Endothelial cell of umbilical vein (primary cell): ENCODE measurements at regions not wholly inside any gene's neighbourhood (a gene's known extent, or its start where the extent isn't known, plus 50 kb on each side); places are given as distances from the start of the nearest gene placed in this dataset.

ENCODE experiments used
- BruUV-seq: library from RNA; stranded (reverse); fragments of 400-500 nt; replicated peaks from 2 replicates; lab custom pipeline; 2021; lab: Mats Ljungman, UMichigan
- CTCF ChIA-PET: fragments of 300-600, 350-600 bp; sonication (Branson Sonifier 250); formaldehyde crosslinking; loops from one replicate; lab custom pipeline; 2021; ENCODE audit warnings: antibody characterized with exemption, inconsistent platforms; lab: Charles Lee
- POLR2A ChIA-PET: fragments of 300-600, 350-600 bp; sonication (Branson Sonifier 250); formaldehyde crosslinking; loops from one replicate; lab custom pipeline; 2021; ENCODE audit warnings: antibody characterized with exemption, inconsistent platforms; lab: Charles Lee
- DNase-seq: peaks from one replicate; pipeline ENCODE4 v3.0.0-alpha.2; 2011; ENCODE audit warnings: low read depth, low spot score
- FAIRE-seq: peaks from 2 replicates; lab custom pipeline; 2011; peaks lifted over from hg19 to GRCh38; lab: Jason Lieb, UNC
- H2AFZ ChIP-seq: 2 replicates; pipeline ENCODE4 v1.6.0; 2012; ENCODE audit warnings: low read depth, low read length, control low read depth, inconsistent platforms
- H3K27ac ChIP-seq: 2 replicates; pipeline ENCODE4 v1.5.1; 2011; ENCODE audit warnings: low read depth, mild to moderate bottlenecking, control low read depth, low read length, moderate library complexity; ENCODE audit not compliant: insufficient read depth
- H3K27me3 ChIP-seq, 2 experiments: 2 replicates each; pipeline versions ENCODE4 v1.6.0 to v1.6.1; 2011; ENCODE audit warnings: low read length in 2 of 2, mixed read lengths in 1 of 2; ENCODE audit not compliant: control insufficient read depth in 2 of 2, insufficient read depth in 2 of 2
- H3K36me3 ChIP-seq, 2 experiments: 2 replicates in 1 of 2; 3 replicates in 1 of 2; pipeline ENCODE4 v1.5.1; 2011; ENCODE audit warnings: low read length in 2 of 2, mild to moderate bottlenecking in 1 of 2, moderate library complexity in 1 of 2; ENCODE audit not compliant: control insufficient read depth in 2 of 2, insufficient read depth in 2 of 2; ENCODE audit errors: extremely low read depth in 1 of 2
- H3K4me1 ChIP-seq: 3 replicates; pipeline ENCODE4 v1.5.1; 2011; ENCODE audit warnings: mild to moderate bottlenecking, low read length; ENCODE audit not compliant: control insufficient read depth, insufficient read depth; ENCODE audit errors: extremely low read depth
- H3K4me2 ChIP-seq: 2 replicates; pipeline ENCODE4 v1.6.1; 2011; ENCODE audit warnings: low read length, control low read depth, mixed read lengths; ENCODE audit not compliant: insufficient read depth
- H3K4me3 ChIP-seq, 3 experiments: fragments of 200-600 bp in 1 of 3; sonication (generic), shearing (Covaris generic) in 1 of 3; replicated peaks in 1 of 3; 2 replicates each; pipeline ENCODE4 v1.5.1; 2011 to 2016; ENCODE audit warnings: control low read depth in 3 of 3, low read length in 3 of 3, mild to moderate bottlenecking in 2 of 3, inconsistent platforms in 1 of 3, low read depth in 1 of 3, moderate library complexity in 1 of 3; ENCODE audit not compliant: insufficient read depth in 1 of 3
- H3K79me2 ChIP-seq: 2 replicates; pipeline ENCODE4 v1.6.0; 2012; ENCODE audit warnings: low read length, inconsistent platforms; ENCODE audit not compliant: control insufficient read depth, insufficient read depth
- H3K9ac ChIP-seq: replicated peaks from 2 replicates; pipeline ENCODE3; 2011; ENCODE audit warnings: low read length, control low read depth; ENCODE audit not compliant: insufficient read depth; ENCODE audit errors: extremely low read depth
- H3K9me1 ChIP-seq: replicated peaks from 3 replicates; pipeline ENCODE4 v1.6.0; 2011; ENCODE audit warnings: mild to moderate bottlenecking, low read length; ENCODE audit not compliant: control insufficient read depth, insufficient read depth; ENCODE audit errors: extremely low read depth
- H3K9me3 ChIP-seq: replicated peaks from 2 replicates; pipeline ENCODE4 v1.5.1; 2012; ENCODE audit warnings: low read length, inconsistent platforms; ENCODE audit not compliant: control insufficient read depth, insufficient read depth
- H4K20me1 ChIP-seq: replicated peaks from 2 replicates; pipeline ENCODE3; 2011; ENCODE audit warnings: mild to moderate bottlenecking, low read length; ENCODE audit not compliant: control insufficient read depth, insufficient read depth; ENCODE audit errors: extremely low read depth
- CTCF ChIP-seq, 2 donors: IDR thresholded peaks; 1 replicate in 1 of 2; 2 replicates in 1 of 2; pipeline ENCODE4 v1.5.1; 2011; ENCODE audit warnings: low read length in 2 of 2, mild to moderate bottlenecking in 2 of 2, moderate library complexity in 2 of 2, control low read depth in 1 of 2, inconsistent platforms in 1 of 2, low read depth in 1 of 2; ENCODE audit not compliant: insufficient read depth in 1 of 2; ENCODE audit errors: extremely low read depth in 1 of 2
- EZH2 ChIP-seq: IDR thresholded peaks from 2 replicates; pipeline ENCODE4 v1.6.1; 2012; ENCODE audit warnings: borderline replicate concordance, low read depth, mild to moderate bottlenecking, moderate library complexity, low read length, inconsistent platforms; ENCODE audit not compliant: severe bottlenecking
- FOS ChIP-seq: IDR thresholded peaks from 2 replicates; pipeline ENCODE4 v1.6.1; 2011; ENCODE audit warnings: mild to moderate bottlenecking, low read length, moderate library complexity, borderline replicate concordance; ENCODE audit not compliant: insufficient read depth
- GATA2 ChIP-seq: IDR thresholded peaks from 2 replicates; pipeline ENCODE4 v1.7.0; 2011; ENCODE audit warnings: low read depth, mild to moderate bottlenecking, moderate library complexity, mixed read lengths, low read length; ENCODE audit not compliant: insufficient read length, insufficient read depth
- JUN ChIP-seq: IDR thresholded peaks from 2 replicates; pipeline ENCODE4 v1.6.1; 2011; ENCODE audit warnings: borderline replicate concordance, low read depth; ENCODE audit not compliant: insufficient read length, insufficient read depth
- MAX ChIP-seq: IDR thresholded peaks from 2 replicates; pipeline ENCODE4 v1.6.1; 2011; ENCODE audit not compliant: insufficient read depth, insufficient read length
- MYC ChIP-seq: IDR thresholded peaks from one replicate; pipeline ENCODE4 v1.6.1; 2011; ENCODE audit warnings: mild to moderate bottlenecking, low read depth, low read length
- POLR2A ChIP-seq: IDR thresholded peaks from 2 replicates; pipeline ENCODE4 v1.6.1; 2012; ENCODE audit warnings: low read depth, mild to moderate bottlenecking, control low read depth, low read length
- POLR2AphosphoS5 ChIP-seq: IDR thresholded peaks from 2 replicates; pipeline ENCODE4 v1.6.1; 2012; ENCODE audit warnings: low read depth, mild to moderate bottlenecking, control low read depth, low read length, moderate library complexity; ENCODE audit not compliant: insufficient read depth
- dilution Hi-C: fragments of 300-500 bp; cut with MboI; formaldehyde crosslinking; loops from one replicate; pipeline ENCODE4 v1.15.0; 2019; ENCODE audit warnings: low sequenced_read_pairs; ENCODE audit not compliant: extremely low pct_ligation_motif_present
- intact Hi-C: fragments of 100-400 bp; cut with micrococcal nuclease; formaldehyde crosslinking; loops from one replicate; pipeline ENCODE4 v1.10.0; 2022

- ChIA-PET CTCF (interaction anchor here (5.0 kb wide), 1 partner anchor 789 kb away, joined by 96 read pairs; no protein-coding TSS in a partner anchor), POLR2A (no interaction called here)
- Histone ChIP-seq H3K4me1 (peaks cover 4% of the 10 kb centered on the region), H3K27ac (no peak overlapping the region), H3K36me3 (no peaks in the 10 kb centered on the region), H3K4me3 (no peak overlapping the region), H3K9me3 (no peaks in the 10 kb centered on the region), H4K20me1 (no peaks in the 10 kb centered on the region), H3K4me2 (no peak overlapping the region), H3K27me3 (peaks cover 0 to 3% of the 10 kb centered on the region in 2 experiments), H3K9ac (no peak overlapping the region), H3K79me2 (no peaks in the 10 kb centered on the region), H2AFZ (no peak overlapping the region), H3K9me1 (no peaks in the 10 kb centered on the region)
- dilution Hi-C loops = no loop called here
- no TSS peak for BruUV-seq
- TF ChIP-seq GATA2 (no peak), MYC (no peak), POLR2AphosphoS5 (no peak), CTCF (IDR thresholded peaks at IDR 0.05; ENCODE audit: extremely low read depth in 1 of 2, insufficient read depth in 1 of 2, low read depth in 1 of 2, low read length in 2 of 2) (no peak), FOS (no peak), EZH2 (no peak), POLR2A (no peak), JUN (no peak), MAX (no peak)
- intact Hi-C loops = no loop called here
- DNase-seq (no peak), FAIRE-seq (no peak)
Observed at GRCh38 chr11:15824060-15824459, 532.3 kb downstream of the SOX6 start.
